Neutrophil (primary cell): ENCODE measurements at regions not wholly inside any gene's neighbourhood (a gene's known extent, or its start where the extent isn't known, plus 50 kb on each side); places are given as distances from the start of the nearest gene placed in this dataset.

Experiments used
- H3K27ac ChIP-seq: fragments of 200-600 bp; sonication (generic); 2 replicates; pipeline ENCODE4 v1.5.1; 2016; ENCODE audit warnings: mild to moderate bottlenecking, moderate library complexity
- H3K27me3 ChIP-seq: fragments of 200-600 bp; sonication (generic); 2 replicates; pipeline ENCODE4 v1.6.0; 2016; ENCODE audit warnings: mild to moderate bottlenecking
- H3K36me3 ChIP-seq: fragments of 200-600 bp; sonication (generic); 2 replicates; pipeline ENCODE4 v1.5.1; 2017
- H3K4me1 ChIP-seq, 2 experiments: fragments of 200-600 bp in 1 of 2; sonication (generic) in 1 of 2; 1 replicate in 1 of 2; 2 replicates in 1 of 2; pipeline versions ENCODE4 v1.5.1 to v1.6.1; 2013 to 2016; ENCODE audit warnings: low read depth in 1 of 2, low read length in 1 of 2, mild to moderate bottlenecking in 1 of 2, moderate library complexity in 1 of 2; ENCODE audit not compliant: control insufficient read depth in 1 of 2, insufficient read depth in 1 of 2
- H3K4me3 ChIP-seq, 2 experiments: fragments of 200-600 bp in 1 of 2; sonication (generic) in 1 of 2; 1 replicate in 1 of 2; 2 replicates in 1 of 2; pipeline ENCODE4 v1.5.1; 2013 to 2016; ENCODE audit warnings: low read depth in 1 of 2, low read length in 1 of 2, mild to moderate bottlenecking in 1 of 2, moderate library complexity in 1 of 2
- H3K9me3 ChIP-seq: fragments of 200-600 bp; sonication (generic); 2 replicates; pipeline ENCODE4 v1.5.1; 2016
- TF ChIP-seq, protein P1 (sequence below): fragments of 200-600 bp; sonication (generic); IDR thresholded peaks from 2 replicates; pipeline ENCODE4 v1.5.1; 2016; ENCODE audit warnings: antibody characterized with exemption

DNA sequence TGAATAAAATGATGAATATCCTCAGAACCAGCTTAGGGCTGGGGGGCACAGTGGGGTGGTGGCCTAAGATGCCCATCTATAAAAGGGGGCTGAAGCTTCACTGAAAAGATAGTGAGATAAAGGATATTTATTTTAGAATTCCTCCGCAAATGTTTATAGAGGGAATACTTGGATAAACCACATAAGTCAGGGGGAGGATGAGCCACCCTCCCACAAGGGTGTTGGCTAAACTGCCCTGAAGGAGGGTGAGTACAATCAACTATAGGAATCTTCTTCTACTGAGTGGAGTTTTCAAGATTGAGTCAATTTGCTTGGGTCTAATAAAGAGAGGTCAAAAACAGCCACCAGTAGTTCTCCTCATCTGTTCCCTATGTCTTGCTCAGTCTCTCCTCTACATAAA, 114.5 kb upstream of the TANK start:
- TF ChIP-seq, protein P1, sequence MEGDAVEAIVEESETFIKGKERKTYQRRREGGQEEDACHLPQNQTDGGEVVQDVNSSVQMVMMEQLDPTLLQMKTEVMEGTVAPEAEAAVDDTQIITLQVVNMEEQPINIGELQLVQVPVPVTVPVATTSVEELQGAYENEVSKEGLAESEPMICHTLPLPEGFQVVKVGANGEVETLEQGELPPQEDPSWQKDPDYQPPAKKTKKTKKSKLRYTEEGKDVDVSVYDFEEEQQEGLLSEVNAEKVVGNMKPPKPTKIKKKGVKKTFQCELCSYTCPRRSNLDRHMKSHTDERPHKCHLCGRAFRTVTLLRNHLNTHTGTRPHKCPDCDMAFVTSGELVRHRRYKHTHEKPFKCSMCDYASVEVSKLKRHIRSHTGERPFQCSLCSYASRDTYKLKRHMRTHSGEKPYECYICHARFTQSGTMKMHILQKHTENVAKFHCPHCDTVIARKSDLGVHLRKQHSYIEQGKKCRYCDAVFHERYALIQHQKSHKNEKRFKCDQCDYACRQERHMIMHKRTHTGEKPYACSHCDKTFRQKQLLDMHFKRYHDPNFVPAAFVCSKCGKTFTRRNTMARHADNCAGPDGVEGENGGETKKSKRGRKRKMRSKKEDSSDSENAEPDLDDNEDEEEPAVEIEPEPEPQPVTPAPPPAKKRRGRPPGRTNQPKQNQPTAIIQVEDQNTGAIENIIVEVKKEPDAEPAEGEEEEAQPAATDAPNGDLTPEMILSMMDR = no peak
- Histone ChIP-seq H3K27me3 (peaks cover 20% of the 10 kb centered on the region), H3K4me3 (no peak overlapping the region)

DNA sequence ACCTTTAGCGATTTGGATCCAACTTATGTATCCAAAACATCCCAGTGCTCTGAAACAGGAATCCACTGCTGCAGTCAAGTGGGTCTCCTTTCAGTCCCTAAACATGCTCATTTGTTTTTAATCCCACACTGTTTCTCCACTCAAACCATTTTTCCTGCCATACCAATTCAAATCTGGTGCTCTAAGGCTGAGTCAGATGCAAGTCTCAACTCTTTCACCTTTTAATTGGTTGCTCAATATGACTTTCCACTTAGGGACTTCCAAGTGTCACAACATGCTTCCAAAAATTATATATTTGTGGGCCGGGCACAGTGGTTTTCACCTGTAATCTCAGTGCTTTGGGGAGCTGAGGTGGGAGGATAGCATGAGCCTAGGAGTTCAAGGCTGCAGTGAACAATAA, 113.4 kb upstream of the TANK start:
- no peak overlapping the region for H3K4me3 ChIP-seq

More for the DNA sequence above, 114.5 kb upstream of the TANK start:
- Histone ChIP-seq H3K4me1 (no peaks in the 10 kb centered on the region), H3K9me3 (no peaks in the 10 kb centered on the region), H3K36me3 (no peaks in the 10 kb centered on the region), H3K27ac (no peak overlapping the region)

DNA sequence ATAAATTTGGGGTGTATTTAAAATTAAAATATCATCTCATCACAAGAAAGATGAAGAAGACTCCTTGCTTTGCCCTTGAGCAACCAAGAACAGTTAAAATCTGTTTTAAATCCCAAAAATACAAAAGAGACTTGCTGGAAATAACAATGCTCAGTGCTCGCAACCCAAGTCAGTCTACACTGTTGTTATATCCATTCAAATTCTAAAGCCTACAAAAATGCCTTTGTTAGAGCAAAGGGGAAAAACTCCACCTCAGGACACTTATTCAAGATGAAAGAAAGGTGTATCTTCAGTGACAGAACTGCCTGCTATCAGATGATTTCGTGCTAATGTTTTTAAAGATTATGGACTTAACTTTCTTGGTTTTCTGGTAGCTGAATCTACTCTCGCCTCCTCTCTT, 111.9 kb upstream of the TANK start:
- TF ChIP-seq, protein P1 = no peak
- H3K9me3 ChIP-seq = no peaks in the 10 kb centered on the region
- H3K27ac ChIP-seq = no peak overlapping the region
- H3K36me3 ChIP-seq = no peaks in the 10 kb centered on the region
- H3K4me1 ChIP-seq = no peaks in the 10 kb centered on the region
- peaks cover 20% of the 10 kb centered on the region for H3K27me3 ChIP-seq
- no peak overlapping the region for H3K4me3 ChIP-seq

More for the DNA sequence above, 113.4 kb upstream of the TANK start:
- no peaks in the 10 kb centered on the region for H3K36me3 ChIP-seq
- TF ChIP-seq, protein P1 = no peak
- no peak overlapping the region for H3K27ac ChIP-seq
- H3K27me3 ChIP-seq = peaks cover 20% of the 10 kb centered on the region
- H3K9me3 ChIP-seq = no peaks in the 10 kb centered on the region
- no peaks in the 10 kb centered on the region for H3K4me1 ChIP-seq

DNA sequence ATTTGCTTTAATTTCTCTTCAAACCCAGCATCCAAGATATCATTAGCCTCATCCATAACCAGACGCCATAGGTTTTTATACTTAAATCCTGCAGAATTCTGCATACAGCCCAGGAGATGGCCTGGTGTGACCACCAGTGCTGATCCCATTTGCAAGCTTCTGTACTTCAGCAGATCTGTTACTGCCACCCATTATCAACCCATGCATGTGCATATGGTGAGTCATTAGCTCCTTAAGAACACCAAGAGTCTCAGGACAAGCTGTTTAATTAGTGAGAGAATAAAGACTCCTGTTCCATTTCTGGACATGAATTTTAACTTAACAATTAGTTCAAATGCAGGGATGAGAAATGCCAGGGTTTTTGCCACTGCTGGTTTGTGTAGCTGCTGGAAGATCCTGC, 110.7 kb upstream of the TANK start:
- Histone ChIP-seq H3K9me3 (no peaks in the 10 kb centered on the region), H3K4me3 (no peak overlapping the region), H3K27ac (no peak overlapping the region), H3K4me1 (no peaks in the 10 kb centered on the region), H3K27me3 (peaks cover 17% of the 10 kb centered on the region), H3K36me3 (no peaks in the 10 kb centered on the region)
- TF ChIP-seq, protein P1 = no peak

DNA sequence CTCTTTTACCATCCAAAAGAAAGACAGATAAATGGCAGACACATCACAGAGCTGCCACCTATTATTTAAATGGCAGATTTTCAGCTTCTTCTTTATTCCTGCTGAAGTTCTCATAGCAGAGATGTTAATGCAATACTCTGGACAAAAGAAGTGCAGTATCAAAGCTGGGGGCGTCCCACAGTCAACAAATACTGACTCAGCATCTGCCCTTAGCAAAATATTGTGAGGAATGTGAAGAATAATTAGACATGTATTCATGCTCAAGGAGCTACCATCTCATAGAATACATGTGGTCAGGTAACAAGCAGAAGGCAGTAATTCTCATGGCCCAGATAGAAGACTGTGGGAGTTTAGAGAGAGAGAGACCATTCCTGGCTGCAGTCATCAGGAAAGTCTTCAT, 108.0 kb upstream of the TANK start:
- Histone ChIP-seq H3K4me3 (no peak overlapping the region), H3K27me3 (peaks cover 4% of the 10 kb centered on the region), H3K4me1 (no peaks in the 10 kb centered on the region), H3K36me3 (no peaks in the 10 kb centered on the region), H3K9me3 (no peaks in the 10 kb centered on the region), H3K27ac (no peak overlapping the region)
- TF ChIP-seq, protein P1 = no peak

DNA sequence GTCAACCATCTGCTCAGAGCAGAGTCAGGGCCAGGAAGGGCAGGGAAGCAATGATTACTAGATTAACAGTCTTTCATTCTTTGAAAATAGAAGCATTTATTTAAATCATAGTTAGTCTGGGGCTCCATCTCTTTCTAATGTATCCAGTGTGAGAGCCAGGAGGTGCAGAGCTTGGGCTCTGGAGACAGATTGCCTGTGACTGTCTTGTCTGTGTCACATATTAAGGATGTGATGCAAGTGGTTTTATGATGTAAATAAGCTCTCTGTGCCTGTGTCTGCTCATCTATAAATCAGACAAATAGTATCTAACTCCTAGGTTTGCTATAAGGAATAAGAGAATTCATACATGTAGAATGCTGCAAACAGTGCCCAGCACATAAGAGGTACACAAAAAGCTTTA, 104.9 kb upstream of the TANK start:
- TF ChIP-seq, protein P1 = no peak

More for the DNA sequence above, 104.9 kb upstream of the TANK start:
- Histone ChIP-seq H3K36me3 (no peaks in the 10 kb centered on the region), H3K27ac (no peak overlapping the region), H3K4me3 (no peak overlapping the region), H3K9me3 (no peaks in the 10 kb centered on the region), H3K4me1 (no peaks in the 10 kb centered on the region), H3K27me3 (peaks cover 3% of the 10 kb centered on the region)
